OCI-LY7 (cell line): ENCODE measurements at regions not wholly inside any gene's neighbourhood (a gene's known extent, or its start where the extent isn't known, plus 50 kb on each side); places are given as distances from the start of the nearest gene placed in this dataset.

ENCODE experiments used
- CTCF ChIP-seq: fragments of 200-600 bp; sonication (generic); conservative IDR thresholded peaks from 2 replicates; pipeline ENCODE4 v1.5.1; 2014; ENCODE audit warnings: mild to moderate bottlenecking, antibody characterized with exemption, low read length, moderate library complexity, mixed read lengths
- EZH2phosphoT487 ChIP-seq: fragments of 200-600 bp; sonication (generic); IDR thresholded peaks from 2 replicates; pipeline ENCODE4 v1.6.1; 2018; ENCODE audit warnings: low read depth, borderline replicate concordance, mild to moderate bottlenecking, mixed run types, antibody characterized with exemption, low read length, moderate library complexity, mixed read lengths

GRCh38 chr6:137304020-137304780 is 85.0 kb upstream of the IFNGR1 start:
- TF ChIP-seq CTCF (no peak), EZH2phosphoT487 (no peak)
